HCT116 (cell line): ENCODE measurements at regions not wholly inside any gene's neighbourhood (a gene's known extent, or its start where the extent isn't known, plus 50 kb on each side); places are given as distances from the start of the nearest gene placed in this dataset.
A peak's percentile ranks its signal among the peaks of the same experiment; 100 is the strongest.

Experiments used
- ATAC-seq: fragments of 200-7000 bp; cut with Tn5 transposase; 2 replicates; pipeline ENCODE4 v1.9.1; 2020; ENCODE audit warnings: mild to moderate bottlenecking, moderate library complexity
- BruUV-seq: library from RNA; stranded (reverse); fragments of 400-500 nt; replicated peaks from 2 replicates; lab custom pipeline; 2021; lab: Mats Ljungman, UMichigan
- CTCF ChIA-PET: fragments of 300-600 bp; sonication (Branson Sonifier 250); formaldehyde crosslinking; loops from one replicate; lab custom pipeline; 2021; ENCODE audit warnings: antibody characterized with exemption; lab: Charles Lee
- POLR2A ChIA-PET: fragments of 300-600, 350-600 bp; sonication (Branson Sonifier 250); formaldehyde crosslinking; loops from one replicate; lab custom pipeline; 2021; ENCODE audit warnings: antibody characterized with exemption; lab: Charles Lee
- RAD21 ChIA-PET, 2 experiments: fragments of 300-600 bp; sonication (Branson Sonifier 250); formaldehyde crosslinking; loops; one replicate each; lab custom pipeline; 2023; ENCODE audit warnings: low total read pairs in 2 of 2; ENCODE audit not compliant: uncharacterized antibody in 2 of 2, unreplicated experiment in 2 of 2, low non-redundant PET in 1 of 2; lab: Charles Lee
- DNase-seq: peaks from one replicate; pipeline ENCODE4 v3.0.0-alpha.2; 2010; ENCODE audit warnings: low read depth, low spot score
- H2AFZ ChIP-seq: fragments of 200-600 bp; shearing (Covaris generic), sonication (generic); 2 replicates; pipeline ENCODE4 v1.6.1; 2017; ENCODE audit warnings: low read depth, mixed run types, mixed read lengths, antibody characterized with exemption, low read length; ENCODE audit not compliant: poor library complexity, severe bottlenecking
- H3K27ac ChIP-seq: 2 replicates; pipeline ENCODE4 v1.5.1; 2012; ENCODE audit warnings: low read depth, low read length
- H3K27me3 ChIP-seq: fragments of 200-600 bp; sonication (generic); 2 replicates; pipeline ENCODE4 v1.6.1; 2016; ENCODE audit warnings: mixed run types, low read length, mixed read lengths; ENCODE audit not compliant: insufficient read depth
- H3K36me3 ChIP-seq, 2 experiments: fragments of 200-500 bp in 1 of 2; fragments of 200-600 bp in 1 of 2; sonication (Bioruptor generic) in 1 of 2; sonication (generic) in 1 of 2; 2 replicates each; pipeline versions ENCODE4 v1.5.1 to v1.6.1; 2014 to 2016; ENCODE audit warnings: low read length in 2 of 2, inconsistent platforms in 1 of 2, mixed read lengths in 1 of 2, mixed run types in 1 of 2; ENCODE audit not compliant: insufficient read depth in 2 of 2, control insufficient read depth in 1 of 2
- H3K4me1 ChIP-seq, 2 experiments: fragments of 200-600 bp in 1 of 2; sonication (generic) in 1 of 2; 2 replicates each; pipeline versions ENCODE4 v1.5.1 to v1.6.1; 2012 to 2017; ENCODE audit warnings: low read length in 2 of 2, inconsistent platforms in 1 of 2, mild to moderate bottlenecking in 1 of 2, mixed read lengths in 1 of 2, mixed run types in 1 of 2, moderate library complexity in 1 of 2; ENCODE audit not compliant: insufficient read depth in 2 of 2, control insufficient read depth in 1 of 2
- H3K4me2 ChIP-seq: fragments of 200-600 bp; sonication (generic); 2 replicates; pipeline ENCODE4 v1.6.1; 2017; ENCODE audit warnings: mixed run types, low read length, mixed read lengths
- H3K4me3 ChIP-seq, 2 experiments: fragments of 200-600 bp in 1 of 2; sonication (generic) in 1 of 2; replicated peaks in 1 of 2; 2 replicates each; pipeline ENCODE4 v1.5.1; 2011 to 2016; ENCODE audit warnings: low read length in 2 of 2, control low read depth in 1 of 2, low read depth in 1 of 2, mild to moderate bottlenecking in 1 of 2, mixed read lengths in 1 of 2, mixed run types in 1 of 2
- H3K79me2 ChIP-seq: fragments of 200-600 bp; sonication (generic); 2 replicates; pipeline ENCODE4 v1.6.1; 2017; ENCODE audit warnings: mild to moderate bottlenecking, mixed run types, low read length, moderate library complexity, mixed read lengths; ENCODE audit not compliant: insufficient read depth
- H3K9ac ChIP-seq: fragments of 200-600 bp; sonication (generic); 2 replicates; pipeline ENCODE4 v1.6.1; 2016; ENCODE audit warnings: low read length, mixed read lengths
- H3K9me2 ChIP-seq: fragments of 200-600 bp; sonication (generic), shearing (Covaris generic); 2 replicates; pipeline ENCODE4 v1.6.1; 2017; ENCODE audit warnings: mixed run types, mild to moderate bottlenecking, moderate library complexity; ENCODE audit not compliant: insufficient read depth
- H3K9me3 ChIP-seq, 2 experiments: fragments of 200-500 bp in 1 of 2; fragments of 200-600 bp in 1 of 2; sonication (Bioruptor generic) in 1 of 2; sonication (generic) in 1 of 2; 2 replicates each; pipeline ENCODE4 v1.6.1; 2014 to 2017; ENCODE audit warnings: low read length in 2 of 2, mixed read lengths in 2 of 2, inconsistent platforms in 1 of 2, low read depth in 1 of 2, mild to moderate bottlenecking in 1 of 2, mixed run types in 1 of 2, moderate library complexity in 1 of 2; ENCODE audit not compliant: control insufficient read depth in 1 of 2, insufficient read depth in 1 of 2
- H4K20me1 ChIP-seq: fragments of 200-600 bp; sonication (generic), shearing (Covaris generic); 2 replicates; pipeline ENCODE4 v1.6.1; 2017; ENCODE audit warnings: mixed run types, mild to moderate bottlenecking, moderate library complexity; ENCODE audit not compliant: insufficient read depth
- JUND ChIP-seq: IDR thresholded peaks from 2 replicates; pipeline ENCODE4 v1.6.1; 2012
- POLR2AphosphoS5 ChIP-seq: IDR thresholded peaks from 2 replicates; pipeline ENCODE4 v1.6.1; 2011; ENCODE audit warnings: mild to moderate bottlenecking, low read depth, low read length, moderate library complexity
- RAD21 ChIP-seq: IDR thresholded peaks from 2 replicates; pipeline ENCODE4 v1.6.1; 2012; ENCODE audit warnings: low read depth, mild to moderate bottlenecking
- SIN3A ChIP-seq: IDR thresholded peaks from 2 replicates; pipeline ENCODE4 v1.6.1; 2012; ENCODE audit warnings: low read depth
- ZFX ChIP-seq: fragments of 450-650 bp; IDR thresholded peaks from 2 replicates; pipeline ENCODE4 v1.6.1; 2017
- ZNF274 ChIP-seq: fragments of 200-500 bp; sonication (Bioruptor generic); IDR thresholded peaks from 2 replicates; pipeline ENCODE4 v1.6.1; 2014; ENCODE audit warnings: mild to moderate bottlenecking, low read depth, low read length, inconsistent platforms
- intact Hi-C: fragments of 100-400 bp; cut with micrococcal nuclease; formaldehyde crosslinking; loops from 2 replicates; pipeline ENCODE4 v1.10.0; 2022
- TF ChIP-seq, protein P1 (sequence below): IDR thresholded peaks from 2 replicates; pipeline ENCODE4 v1.6.1; 2012; ENCODE audit warnings: low read depth
- TF ChIP-seq, protein P2 (sequence below), 3 experiments: fragments of 200-600 bp in 1 of 3; sonication (generic) in 1 of 3; IDR thresholded peaks in 2 of 3; conservative IDR thresholded peaks in 1 of 3; 2 replicates each; pipeline ENCODE4 v1.5.1; 2012 to 2017; ENCODE audit warnings: low read depth in 2 of 3, low read length in 2 of 3, antibody characterized with exemption in 1 of 3, borderline replicate concordance in 1 of 3, control low read depth in 1 of 3, mild to moderate bottlenecking in 1 of 3, mixed read lengths in 1 of 3, mixed run types in 1 of 3, moderate library complexity in 1 of 3; ENCODE audit not compliant: insufficient read depth in 1 of 3
- TF ChIP-seq, protein P3 (sequence below): IDR thresholded peaks from 2 replicates; pipeline ENCODE4 v1.6.1; 2012

DNA sequence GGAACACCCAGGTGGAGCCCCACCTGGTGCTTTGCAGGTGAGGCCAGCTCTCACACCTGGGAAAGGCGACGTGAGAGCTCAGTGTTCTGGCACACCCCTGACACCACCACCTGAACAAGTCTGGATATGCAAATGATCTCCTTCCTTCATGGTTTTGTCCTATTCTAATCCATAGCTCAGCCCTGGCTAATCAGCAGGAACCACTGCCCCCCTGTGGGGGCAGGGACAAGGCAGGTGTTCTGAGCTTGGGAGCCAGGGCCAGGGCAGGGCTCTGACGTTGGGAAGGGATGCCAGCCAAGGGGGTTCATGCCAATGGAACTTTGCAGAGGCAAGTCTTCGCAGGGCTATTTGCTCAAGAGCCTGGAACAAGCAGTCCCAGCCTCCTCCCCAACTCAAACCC lies 144.2 kb downstream of the TRIM29 start:
- H2AFZ ChIP-seq = no peak overlapping the region
- ChIA-PET CTCF (interaction anchor here (1.1 kb wide), 1 partner anchor 273 kb away, joined by 8 read pairs; no protein-coding TSS in a partner anchor), RAD21 (interaction anchor here in 1 of 2 experiments (1.0 kb wide), 1 partner anchor 273 kb away, joined by 3 read pairs; no protein-coding TSS in a partner anchor), POLR2A (no interaction called here)
- intact Hi-C loops = no loop called here
- H4K20me1 ChIP-seq = no peaks in the 10 kb centered on the region
- no peaks in the 10 kb centered on the region for H3K9me3 ChIP-seq
- no peak overlapping the region for H3K9ac ChIP-seq
- no peaks in the 10 kb centered on the region for H3K9me2 ChIP-seq
- peak; percentile 44; the same call in 1 of the 2 replicates for ATAC-seq
- H3K4me3 ChIP-seq = no peak overlapping the region
- H3K36me3 ChIP-seq = no peaks in the 10 kb centered on the region
- H3K27me3 ChIP-seq = 0 out of 2 replicates have a peak, but pooled peaks cover 4% of the 10 kb centered on the region
- no TSS peak for BruUV-seq
- no peak overlapping the region for H3K4me2 ChIP-seq
- no peak for DNase-seq
- H3K27ac ChIP-seq = no peak overlapping the region
- no peaks in the 10 kb centered on the region for H3K79me2 ChIP-seq
- TF ChIP-seq ZFX (no peak), JUND (no peak), POLR2AphosphoS5 (no peak), ZNF274 (no peak), RAD21 (peak; percentile 43; the same call in 1 of the 2 replicates), SIN3A (no peak)
- TF ChIP-seq, protein P1, sequence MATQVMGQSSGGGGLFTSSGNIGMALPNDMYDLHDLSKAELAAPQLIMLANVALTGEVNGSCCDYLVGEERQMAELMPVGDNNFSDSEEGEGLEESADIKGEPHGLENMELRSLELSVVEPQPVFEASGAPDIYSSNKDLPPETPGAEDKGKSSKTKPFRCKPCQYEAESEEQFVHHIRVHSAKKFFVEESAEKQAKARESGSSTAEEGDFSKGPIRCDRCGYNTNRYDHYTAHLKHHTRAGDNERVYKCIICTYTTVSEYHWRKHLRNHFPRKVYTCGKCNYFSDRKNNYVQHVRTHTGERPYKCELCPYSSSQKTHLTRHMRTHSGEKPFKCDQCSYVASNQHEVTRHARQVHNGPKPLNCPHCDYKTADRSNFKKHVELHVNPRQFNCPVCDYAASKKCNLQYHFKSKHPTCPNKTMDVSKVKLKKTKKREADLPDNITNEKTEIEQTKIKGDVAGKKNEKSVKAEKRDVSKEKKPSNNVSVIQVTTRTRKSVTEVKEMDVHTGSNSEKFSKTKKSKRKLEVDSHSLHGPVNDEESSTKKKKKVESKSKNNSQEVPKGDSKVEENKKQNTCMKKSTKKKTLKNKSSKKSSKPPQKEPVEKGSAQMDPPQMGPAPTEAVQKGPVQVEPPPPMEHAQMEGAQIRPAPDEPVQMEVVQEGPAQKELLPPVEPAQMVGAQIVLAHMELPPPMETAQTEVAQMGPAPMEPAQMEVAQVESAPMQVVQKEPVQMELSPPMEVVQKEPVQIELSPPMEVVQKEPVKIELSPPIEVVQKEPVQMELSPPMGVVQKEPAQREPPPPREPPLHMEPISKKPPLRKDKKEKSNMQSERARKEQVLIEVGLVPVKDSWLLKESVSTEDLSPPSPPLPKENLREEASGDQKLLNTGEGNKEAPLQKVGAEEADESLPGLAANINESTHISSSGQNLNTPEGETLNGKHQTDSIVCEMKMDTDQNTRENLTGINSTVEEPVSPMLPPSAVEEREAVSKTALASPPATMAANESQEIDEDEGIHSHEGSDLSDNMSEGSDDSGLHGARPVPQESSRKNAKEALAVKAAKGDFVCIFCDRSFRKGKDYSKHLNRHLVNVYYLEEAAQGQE = no peak
- TF ChIP-seq, protein P2, sequence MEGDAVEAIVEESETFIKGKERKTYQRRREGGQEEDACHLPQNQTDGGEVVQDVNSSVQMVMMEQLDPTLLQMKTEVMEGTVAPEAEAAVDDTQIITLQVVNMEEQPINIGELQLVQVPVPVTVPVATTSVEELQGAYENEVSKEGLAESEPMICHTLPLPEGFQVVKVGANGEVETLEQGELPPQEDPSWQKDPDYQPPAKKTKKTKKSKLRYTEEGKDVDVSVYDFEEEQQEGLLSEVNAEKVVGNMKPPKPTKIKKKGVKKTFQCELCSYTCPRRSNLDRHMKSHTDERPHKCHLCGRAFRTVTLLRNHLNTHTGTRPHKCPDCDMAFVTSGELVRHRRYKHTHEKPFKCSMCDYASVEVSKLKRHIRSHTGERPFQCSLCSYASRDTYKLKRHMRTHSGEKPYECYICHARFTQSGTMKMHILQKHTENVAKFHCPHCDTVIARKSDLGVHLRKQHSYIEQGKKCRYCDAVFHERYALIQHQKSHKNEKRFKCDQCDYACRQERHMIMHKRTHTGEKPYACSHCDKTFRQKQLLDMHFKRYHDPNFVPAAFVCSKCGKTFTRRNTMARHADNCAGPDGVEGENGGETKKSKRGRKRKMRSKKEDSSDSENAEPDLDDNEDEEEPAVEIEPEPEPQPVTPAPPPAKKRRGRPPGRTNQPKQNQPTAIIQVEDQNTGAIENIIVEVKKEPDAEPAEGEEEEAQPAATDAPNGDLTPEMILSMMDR (IDR thresholded peaks at IDR 0.05 in 2 of 3, conservative IDR thresholded peaks at IDR 0.05 in 1 of 3; ENCODE audit: borderline replicate concordance in 1 of 3, insufficient read depth in 1 of 3, low read depth in 2 of 3, low read length in 2 of 3) = peak in 1 of 3 experiments; percentile 23; a peak in 1 of 6 replicates
- TF ChIP-seq, protein P3, sequence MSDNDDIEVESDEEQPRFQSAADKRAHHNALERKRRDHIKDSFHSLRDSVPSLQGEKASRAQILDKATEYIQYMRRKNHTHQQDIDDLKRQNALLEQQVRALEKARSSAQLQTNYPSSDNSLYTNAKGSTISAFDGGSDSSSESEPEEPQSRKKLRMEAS = no peak
- no peaks in the 10 kb centered on the region for H3K4me1 ChIP-seq
